H9 (cell line): ENCODE measurements at regions not wholly inside any gene's neighbourhood (a gene's known extent, or its start where the extent isn't known, plus 50 kb on each side); places are given as distances from the start of the nearest gene placed in this dataset.
A peak's percentile ranks its signal among the peaks of the same experiment; 100 is the strongest.

ENCODE experiments used
- DNase-seq: peaks from one replicate; pipeline ENCODE4 v3.0.0-alpha.2; 2017
- H2AFZ ChIP-seq: one replicate; pipeline ENCODE4 v1.6.1; 2013; ENCODE audit warnings: mild to moderate bottlenecking, low read length, control low read depth, moderate library complexity
- H2AK5ac ChIP-seq: 2 replicates; pipeline ENCODE4 v1.6.1; 2013; ENCODE audit warnings: low read length, control low read depth, mixed read lengths; ENCODE audit not compliant: insufficient read length
- H2BK120ac ChIP-seq: one replicate; pipeline ENCODE4 v1.6.1; 2013; ENCODE audit warnings: low read depth, mild to moderate bottlenecking, low read length, control low read depth, inconsistent platforms; ENCODE audit not compliant: poor library complexity, severe bottlenecking
- H2BK12ac ChIP-seq: 2 replicates; pipeline ENCODE4 v1.6.1; 2013; ENCODE audit warnings: low read length, control low read depth, mixed read lengths, low read depth; ENCODE audit not compliant: insufficient read length
- H2BK15ac ChIP-seq: 2 replicates; pipeline ENCODE4 v1.6.1; 2013; ENCODE audit warnings: low read depth, low read length, control low read depth
- H2BK20ac ChIP-seq: one replicate; pipeline ENCODE4 v1.6.1; 2013; ENCODE audit warnings: low read depth, mild to moderate bottlenecking, low read length, control low read depth, inconsistent platforms; ENCODE audit not compliant: poor library complexity, severe bottlenecking
- H2BK5ac ChIP-seq: 2 replicates; pipeline ENCODE4 v1.6.1; 2013; ENCODE audit warnings: low read length, control low read depth, mixed read lengths; ENCODE audit not compliant: insufficient read length
- H3K14ac ChIP-seq: 2 replicates; pipeline ENCODE4 v1.6.1; 2013; ENCODE audit warnings: low read length, control low read depth; ENCODE audit not compliant: insufficient read depth
- H3K18ac ChIP-seq: 2 replicates; pipeline ENCODE4 v1.6.1; 2013; ENCODE audit warnings: low read depth, mild to moderate bottlenecking, mixed read lengths, low read length, control low read depth; ENCODE audit not compliant: insufficient read length
- H3K23ac ChIP-seq: 2 replicates; pipeline ENCODE4 v1.6.1; 2013; ENCODE audit warnings: low read length, control low read depth, mixed read lengths, low read depth; ENCODE audit not compliant: insufficient read length
- H3K23me2 ChIP-seq: 2 replicates; pipeline ENCODE4 v1.6.1; 2013; ENCODE audit warnings: low read depth, mild to moderate bottlenecking, mixed read lengths, low read length, control low read depth; ENCODE audit not compliant: insufficient read length, poor library complexity, severe bottlenecking
- H3K27ac ChIP-seq: 2 replicates; pipeline ENCODE4 v1.5.1; 2013; ENCODE audit warnings: low read length, control low read depth, mixed read lengths, low read depth; ENCODE audit not compliant: insufficient read length
- H3K27me3 ChIP-seq: 2 replicates; pipeline ENCODE4 v1.6.1; 2013; ENCODE audit warnings: low read length, control low read depth, inconsistent platforms; ENCODE audit not compliant: insufficient read depth
- H3K4ac ChIP-seq: 2 replicates; pipeline ENCODE4 v1.6.1; 2013; ENCODE audit warnings: low read depth, mild to moderate bottlenecking, control low read depth, inconsistent platforms, low read length, moderate library complexity
- H3K4me1 ChIP-seq: 2 replicates; pipeline ENCODE4 v1.6.1; 2013; ENCODE audit warnings: low read length, control low read depth, inconsistent platforms; ENCODE audit not compliant: insufficient read depth
- H3K4me2 ChIP-seq: 2 replicates; pipeline ENCODE4 v1.6.1; 2013; ENCODE audit warnings: low read length, control low read depth, mixed read lengths; ENCODE audit not compliant: insufficient read length, insufficient read depth
- H3K56ac ChIP-seq: 2 replicates; pipeline ENCODE4 v1.6.1; 2013; ENCODE audit warnings: low read depth, mild to moderate bottlenecking, mixed read lengths, low read length, control low read depth; ENCODE audit not compliant: insufficient read length
- H3K79me1 ChIP-seq: 2 replicates; pipeline ENCODE4 v1.6.1; 2013; ENCODE audit warnings: low read depth, mild to moderate bottlenecking, moderate library complexity, low read length, control low read depth, inconsistent platforms; ENCODE audit not compliant: insufficient read depth, poor library complexity, severe bottlenecking
- H3K79me2 ChIP-seq: 2 replicates; pipeline ENCODE4 v1.6.1; 2013; ENCODE audit warnings: low read length, control low read depth, inconsistent platforms; ENCODE audit not compliant: insufficient read depth
- H3K9ac ChIP-seq: 2 replicates; pipeline ENCODE4 v1.6.1; 2013; ENCODE audit warnings: low read length, control low read depth, mixed read lengths; ENCODE audit not compliant: insufficient read length; ENCODE audit errors: extremely low read depth
- H3K9me3 ChIP-seq: one replicate; pipeline ENCODE4 v1.6.1; 2013; ENCODE audit warnings: low read depth, low read length, inconsistent platforms; ENCODE audit not compliant: control insufficient read depth
- H3T11ph ChIP-seq: one replicate; pipeline ENCODE4 v1.6.1; 2013; ENCODE audit warnings: mild to moderate bottlenecking, low read length, control low read depth, inconsistent platforms
- H4K20me1 ChIP-seq: one replicate; pipeline ENCODE4 v1.6.1; 2013; ENCODE audit not compliant: control insufficient read depth, insufficient read length, insufficient read depth
- H4K5ac ChIP-seq: 2 replicates; pipeline ENCODE4 v1.6.1; 2013; ENCODE audit warnings: low read depth, mild to moderate bottlenecking, mixed read lengths, low read length, control low read depth; ENCODE audit not compliant: insufficient read length
- H4K8ac ChIP-seq: replicated peaks from 2 replicates; pipeline ENCODE4 v1.6.1; 2013; ENCODE audit warnings: low read length, control low read depth, mixed read lengths, low read depth; ENCODE audit not compliant: insufficient read length
- H4K91ac ChIP-seq: 2 replicates; pipeline ENCODE4 v1.6.1; 2013; ENCODE audit warnings: low read depth, mild to moderate bottlenecking, moderate library complexity, mixed read lengths, low read length, control low read depth; ENCODE audit not compliant: insufficient read length
- H3K27ac Mint-ChIP-seq, 3 experiments: 2 replicates in 2 of 3; 3 replicates in 1 of 3; pipeline ENCODE4 v1.8.0; 2020 to 2021; ENCODE audit warnings: mixed read lengths in 3 of 3, mild to moderate bottlenecking in 1 of 3, moderate library complexity in 1 of 3
- H3K27me3 Mint-ChIP-seq: 2 replicates; pipeline ENCODE4 v1.8.0; 2021; ENCODE audit warnings: low read depth, mild to moderate bottlenecking, moderate library complexity, mixed read lengths
- H3K36me3 Mint-ChIP-seq, 3 experiments: 2 replicates in 2 of 3; 3 replicates in 1 of 3; pipeline ENCODE4 v1.8.0; 2020 to 2021; ENCODE audit warnings: low read depth in 3 of 3, mixed read lengths in 3 of 3; ENCODE audit not compliant: insufficient read depth in 1 of 3
- H3K4me1 Mint-ChIP-seq, 2 experiments: 2 replicates each; pipeline ENCODE4 v1.8.0; 2020; ENCODE audit warnings: mixed read lengths in 2 of 2
- H3K4me3 Mint-ChIP-seq, 2 experiments: 2 replicates in 1 of 2; 3 replicates in 1 of 2; pipeline ENCODE4 v1.8.0; 2020 to 2021; ENCODE audit warnings: mild to moderate bottlenecking in 2 of 2, mixed read lengths in 2 of 2, moderate library complexity in 1 of 2
- H3K9me3 Mint-ChIP-seq, 2 experiments: 2 replicates in 1 of 2; 3 replicates in 1 of 2; pipeline ENCODE4 v1.8.0; 2020; ENCODE audit warnings: mild to moderate bottlenecking in 2 of 2, mixed read lengths in 2 of 2, moderate library complexity in 1 of 2
- CTCF ChIP-seq: fragments of 200-600 bp; sonication (generic); conservative IDR thresholded peaks from 3 replicates; pipeline ENCODE4 v1.8.0; 2021; ENCODE audit warnings: antibody characterized with exemption, mild to moderate bottlenecking
- WGBS: extraction: QIAGEN DNeasy Blood & Tissue Kit; methylation state at CpG from one replicate; pipeline ENCODE4 v1.1.7; 2013; ENCODE audit warnings: missing lambda C conversion rate, low lambda C conversion rate, mixed read lengths; ENCODE audit not compliant: insufficient read length; ENCODE audit errors: extremely low coverage; 5-methylcytosine and 5-hydroxymethylcytosine counted together

- H3K23ac ChIP-seq: no peak overlapping the region
- Mint-ChIP-seq H3K4me1 (peaks cover 36 to 42% of the 10 kb centered on the region in 2 experiments), H3K27me3 (peaks cover 34% of the 10 kb centered on the region), H3K27ac (no peak overlapping the region; a peak in 1 of 7 replicates), H3K4me3 (no peak overlapping the region), H3K9me3 (no peaks in the 10 kb centered on the region; a peak in 1 of 5 replicates), H3K36me3 (no peaks in the 10 kb centered on the region; a peak in 1 of 7 replicates)
- H3K27ac ChIP-seq: no peak overlapping the region
- no peak overlapping the region for H2BK5ac ChIP-seq
- no CpG with 5 or more reads among the region's 20 CpGs for WGBS
- no peak overlapping the region for H2BK12ac ChIP-seq
- no peaks in the 10 kb centered on the region for H4K20me1 ChIP-seq
- H2AFZ ChIP-seq: no peak overlapping the region
- H3K23me2 ChIP-seq: no peaks in the 10 kb centered on the region
- no peak overlapping the region for H2BK15ac ChIP-seq
- H4K8ac ChIP-seq: no peak overlapping the region
- H3T11ph ChIP-seq: no peak overlapping the region
- peak overlapping the region; percentile 5 for H3K4me2 ChIP-seq
- no peak overlapping the region for H2BK20ac ChIP-seq
- H3K4me1 ChIP-seq: peaks cover 15% of the 10 kb centered on the region; the same call in 1 of the 2 replicates
- H2AK5ac ChIP-seq: no peak overlapping the region
- no peak overlapping the region for H4K91ac ChIP-seq
- no peak overlapping the region for H3K4ac ChIP-seq
- no peaks in the 10 kb centered on the region for H3K79me1 ChIP-seq
- no peak overlapping the region; the same call in 1 of the 2 replicates for H3K14ac ChIP-seq
- peaks cover 2% of the 10 kb centered on the region; the same call in 1 of the 2 replicates for H3K27me3 ChIP-seq
- no peaks in the 10 kb centered on the region for H3K9me3 ChIP-seq
- no peaks in the 10 kb centered on the region for H3K79me2 ChIP-seq
- DNase-seq: no peak
- no peak overlapping the region for H3K18ac ChIP-seq
- H3K56ac ChIP-seq: no peak overlapping the region
- no peak overlapping the region for H4K5ac ChIP-seq
- H3K9ac ChIP-seq: no peak overlapping the region
- no peak for TF ChIP-seq CTCF
- no peak overlapping the region for H2BK120ac ChIP-seq
These were observed 1488.6 kb downstream of the BRD1 start for GRCh38 chr22:48338793-48339705.
